ENCODE measurements at regions not wholly inside any gene's neighbourhood (a gene's known extent, or its start where the extent isn't known, plus 50 kb on each side); places are given as distances from the start of the nearest gene placed in this dataset.

DNA sequence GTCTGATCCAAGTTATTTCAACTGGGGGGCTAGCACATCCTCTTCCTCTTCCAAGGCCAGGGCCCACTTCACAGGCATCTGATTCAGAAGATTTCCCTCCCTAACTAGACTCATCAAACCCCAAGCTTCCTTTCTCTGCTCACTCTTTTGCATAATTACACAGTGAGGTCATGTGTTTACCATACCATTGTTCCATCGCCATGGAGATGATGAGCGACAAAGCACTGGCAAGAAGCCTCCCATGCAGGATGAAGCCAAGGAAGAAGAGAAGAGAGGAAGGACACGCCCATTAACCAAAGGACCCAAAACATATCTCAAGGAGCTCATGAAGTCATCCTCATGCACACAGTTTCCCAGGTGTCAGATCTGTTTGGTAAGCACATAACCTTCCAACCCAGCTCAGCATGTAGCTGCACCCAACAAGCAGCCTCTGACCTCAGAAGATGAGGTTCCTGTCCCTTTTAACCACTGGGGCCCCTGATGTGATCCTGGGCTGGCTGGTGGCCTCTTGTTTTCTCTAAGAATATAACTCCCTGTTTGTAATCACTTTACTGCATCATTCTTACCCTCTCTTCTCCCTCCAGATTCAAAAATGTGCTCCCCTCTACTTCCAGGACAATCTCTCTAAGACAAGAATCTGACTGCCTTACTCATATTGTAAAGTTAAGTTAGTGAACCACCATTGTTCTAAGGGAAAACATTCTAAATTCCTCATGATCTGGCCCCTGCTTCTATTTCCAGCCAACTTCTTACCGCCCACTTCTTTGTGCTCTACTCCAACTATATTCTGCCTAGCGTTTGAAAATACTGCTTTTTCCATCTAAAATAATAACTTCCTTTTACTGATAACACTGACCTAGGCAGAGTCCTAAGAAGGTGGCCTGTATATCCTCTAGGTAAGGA lies 190.1 kb downstream of the TTC32 start:
- no peaks in the 10 kb centered on the region for H3K27me3 ChIP-seq (ENCODE audit: control insufficient read depth, insufficient read depth, low read length)
- H3K4me2 ChIP-seq (ENCODE audit: low read length): no peak overlapping the region
- no peaks in the 10 kb centered on the region for H3K36me3 ChIP-seq (ENCODE audit: insufficient read depth, low read length)
- H3K9me3 ChIP-seq (replicated peaks; ENCODE audit: low read length): no peaks in the 10 kb centered on the region
- no peak overlapping the region for H3K4me3 ChIP-seq (ENCODE audit: low read length)
- H3K4me1 ChIP-seq (ENCODE audit: control insufficient read depth, insufficient read depth, low read length): peaks cover 12% of the 10 kb centered on the region
- peak overlapping the region; percentile 33 for H3K9ac ChIP-seq (ENCODE audit: low read depth, low read length)

DNA sequence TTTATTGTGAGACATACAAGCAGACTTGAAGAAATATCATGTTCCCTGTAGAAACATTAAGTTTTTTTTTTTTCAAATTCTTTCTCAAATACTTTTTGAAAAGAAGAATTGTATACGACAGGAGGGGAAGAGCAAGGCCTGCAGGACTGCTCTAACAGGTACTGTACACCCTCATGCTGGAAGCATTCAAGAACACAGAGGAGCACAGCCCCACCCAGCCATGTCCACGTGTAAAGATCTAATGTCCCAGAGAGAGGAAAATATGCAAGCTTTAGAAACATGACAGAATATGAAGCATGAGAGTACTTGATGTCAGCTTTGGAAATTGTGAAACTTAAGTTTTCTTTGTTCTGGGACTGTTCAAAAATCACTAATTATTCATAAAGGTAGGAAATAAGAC lies 191.6 kb downstream of the TTC32 start:
- no peak overlapping the region for H3K4me3 ChIP-seq (ENCODE audit: low read length)
- H3K4me2 ChIP-seq (ENCODE audit: low read length): no peak overlapping the region
- no peaks in the 10 kb centered on the region for H3K36me3 ChIP-seq (ENCODE audit: insufficient read depth, low read length)
- no peaks in the 10 kb centered on the region for H3K27me3 ChIP-seq (ENCODE audit: control insufficient read depth, insufficient read depth, low read length)
- peaks cover 12% of the 10 kb centered on the region for H3K4me1 ChIP-seq (ENCODE audit: control insufficient read depth, insufficient read depth, low read length)
- H3K9ac ChIP-seq (ENCODE audit: low read depth, low read length): no peak overlapping the region
- H3K9me3 ChIP-seq (replicated peaks; ENCODE audit: low read length): no peaks in the 10 kb centered on the region

DNA sequence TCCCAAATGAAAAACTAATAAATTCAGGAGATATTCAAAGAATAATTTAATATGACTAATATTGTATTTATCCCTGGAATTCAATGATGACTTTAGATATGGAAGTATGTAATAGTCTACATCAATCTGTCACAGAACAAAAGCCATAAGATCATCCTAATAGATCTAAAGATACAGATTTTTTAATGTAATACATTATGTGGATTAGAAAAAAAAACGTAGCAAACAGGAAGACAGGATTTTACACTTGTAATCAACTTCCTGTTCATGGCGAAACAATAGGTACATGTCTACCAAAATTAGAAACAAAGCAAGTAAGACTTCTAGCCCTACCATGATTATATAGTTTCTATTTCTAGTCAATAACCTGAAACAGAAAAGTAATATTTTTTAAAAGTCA lies 192.2 kb downstream of the TTC32 start:
- Histone ChIP-seq H3K9ac (ENCODE audit: low read depth, low read length) (no peak overlapping the region), H3K4me2 (ENCODE audit: low read length) (no peak overlapping the region), H3K9me3 (replicated peaks; ENCODE audit: low read length) (no peaks in the 10 kb centered on the region), H3K4me1 (ENCODE audit: control insufficient read depth, insufficient read depth, low read length) (peaks cover 12% of the 10 kb centered on the region), H3K4me3 (ENCODE audit: low read length) (no peak overlapping the region), H3K27me3 (ENCODE audit: control insufficient read depth, insufficient read depth, low read length) (no peaks in the 10 kb centered on the region), H3K36me3 (ENCODE audit: insufficient read depth, low read length) (no peaks in the 10 kb centered on the region)

DNA sequence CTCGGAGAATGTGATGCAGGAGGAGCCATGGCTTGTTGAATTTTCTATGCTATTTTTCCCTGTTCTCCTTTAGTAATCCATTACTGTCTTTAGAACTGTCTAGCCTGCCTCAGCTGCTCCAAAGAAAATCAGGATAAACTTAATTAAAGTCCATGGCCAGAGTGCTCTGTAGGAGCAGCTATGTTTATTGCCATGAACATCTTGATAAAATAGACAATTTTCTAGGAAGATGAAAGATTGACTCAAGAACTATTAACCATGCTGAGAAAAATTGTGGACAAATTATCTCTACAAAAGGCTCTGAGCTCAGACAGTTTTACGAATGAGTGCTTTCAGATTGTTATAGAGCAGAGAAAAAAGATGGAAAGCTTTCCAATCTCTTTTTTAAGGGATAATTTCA lies 193.0 kb downstream of the TTC32 start:
- Histone ChIP-seq H3K4me1 (ENCODE audit: control insufficient read depth, insufficient read depth, low read length) (peaks cover 16% of the 10 kb centered on the region), H3K4me3 (ENCODE audit: low read length) (no peak overlapping the region), H3K9me3 (replicated peaks; ENCODE audit: low read length) (no peaks in the 10 kb centered on the region), H3K9ac (ENCODE audit: low read depth, low read length) (no peak overlapping the region), H3K4me2 (ENCODE audit: low read length) (no peak overlapping the region), H3K36me3 (ENCODE audit: insufficient read depth, low read length) (no peaks in the 10 kb centered on the region), H3K27me3 (ENCODE audit: control insufficient read depth, insufficient read depth, low read length) (no peaks in the 10 kb centered on the region)

DNA sequence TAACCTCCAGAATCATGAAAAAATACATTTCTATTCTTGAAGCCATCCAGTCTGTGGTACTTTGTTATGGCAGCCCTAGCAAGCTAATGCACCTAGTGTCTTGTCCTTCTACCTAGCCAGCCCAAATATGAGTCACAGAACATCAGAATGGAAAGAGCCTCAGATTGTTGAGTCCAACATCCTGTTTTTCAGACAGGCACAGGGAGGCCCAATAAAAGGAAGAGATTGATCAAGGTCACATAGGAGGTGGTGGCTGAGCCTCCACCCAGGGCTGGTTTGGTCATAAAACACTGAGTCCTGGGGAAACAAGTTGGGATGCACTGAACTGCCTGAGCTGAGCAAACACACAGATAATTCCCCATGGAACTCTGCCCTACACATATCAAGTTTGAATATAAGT lies 195.5 kb downstream of the TTC32 start:
- H3K4me2 ChIP-seq (ENCODE audit: low read length): no peak overlapping the region
- no peaks in the 10 kb centered on the region for H3K9me3 ChIP-seq (replicated peaks; ENCODE audit: low read length)
- no peak overlapping the region for H3K4me3 ChIP-seq (ENCODE audit: low read length)
- H3K9ac ChIP-seq (ENCODE audit: low read depth, low read length): no peak overlapping the region
- no peaks in the 10 kb centered on the region for H3K36me3 ChIP-seq (ENCODE audit: insufficient read depth, low read length)
- peaks cover 23% of the 10 kb centered on the region for H3K4me1 ChIP-seq (ENCODE audit: control insufficient read depth, insufficient read depth, low read length)
- H3K27me3 ChIP-seq (ENCODE audit: control insufficient read depth, insufficient read depth, low read length): no peaks in the 10 kb centered on the region

DNA sequence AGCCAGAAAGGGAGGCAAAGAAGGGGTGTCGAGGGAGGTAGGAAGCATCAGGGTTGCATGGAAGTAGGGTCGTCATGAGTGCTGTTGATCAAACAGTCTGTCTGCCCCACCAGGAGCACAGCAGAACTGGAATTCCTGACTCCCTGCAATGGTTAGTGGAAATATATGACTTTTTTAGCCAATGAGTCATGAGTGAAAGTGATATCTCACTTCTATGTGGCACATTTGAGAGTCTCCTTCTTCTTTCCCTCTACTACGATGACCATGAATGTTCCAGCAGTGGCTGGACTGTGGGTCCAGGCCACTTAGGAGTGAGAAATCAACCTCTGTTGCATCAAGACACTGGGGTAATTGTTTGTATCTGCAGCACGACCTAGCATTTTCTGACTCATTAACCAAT lies 199.5 kb downstream of the TTC32 start:
- no peak overlapping the region for H3K4me3 ChIP-seq (ENCODE audit: low read length)
- no peaks in the 10 kb centered on the region for H3K36me3 ChIP-seq (ENCODE audit: insufficient read depth, low read length)
- no peak overlapping the region for H3K9ac ChIP-seq (ENCODE audit: low read depth, low read length)
- H3K4me2 ChIP-seq (ENCODE audit: low read length): no peak overlapping the region
- no peaks in the 10 kb centered on the region for H3K27me3 ChIP-seq (ENCODE audit: control insufficient read depth, insufficient read depth, low read length)
- H3K4me1 ChIP-seq (ENCODE audit: control insufficient read depth, insufficient read depth, low read length): peaks cover 27% of the 10 kb centered on the region
- H3K9me3 ChIP-seq (replicated peaks; ENCODE audit: low read length): no peaks in the 10 kb centered on the region

DNA sequence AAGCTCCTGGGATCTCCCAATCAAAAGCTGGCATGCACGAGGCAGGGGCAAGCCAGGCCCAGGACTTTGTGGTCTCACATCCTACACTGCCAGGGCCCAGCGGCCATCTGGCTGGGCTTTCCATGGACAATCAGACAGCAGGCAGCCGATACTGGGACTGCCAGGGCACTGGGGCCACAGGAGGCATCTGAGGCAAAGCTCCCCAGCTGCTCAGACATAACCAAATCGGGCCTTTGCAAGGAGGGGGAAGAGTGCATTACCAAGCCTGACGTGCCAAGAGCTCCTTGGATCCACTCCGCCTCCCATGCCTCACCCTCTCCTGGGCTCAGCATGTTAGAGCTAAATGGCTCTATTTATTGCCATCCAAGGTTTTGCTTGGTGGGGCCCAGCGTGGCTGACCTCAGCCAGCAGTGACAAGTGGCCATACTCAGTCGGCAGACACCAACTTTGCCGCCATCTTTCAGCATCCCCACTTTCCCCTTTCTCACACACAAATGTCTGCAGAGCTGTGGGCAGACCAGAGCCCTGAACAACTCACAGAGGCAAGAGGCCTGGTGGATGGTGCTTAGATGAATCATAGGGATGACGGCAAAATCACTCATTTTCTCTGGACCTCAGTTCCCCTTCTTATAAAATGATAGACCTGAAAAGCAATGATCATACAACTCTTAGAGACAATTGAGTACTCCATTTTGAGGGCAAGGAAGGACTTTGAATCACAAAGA lies 200.8 kb downstream of the TTC32 start:
- Histone ChIP-seq H3K36me3 (ENCODE audit: insufficient read depth, low read length) (no peaks in the 10 kb centered on the region), H3K27me3 (ENCODE audit: control insufficient read depth, insufficient read depth, low read length) (no peaks in the 10 kb centered on the region), H3K4me2 (ENCODE audit: low read length) (peak overlapping the region; percentile 10), H3K4me1 (ENCODE audit: control insufficient read depth, insufficient read depth, low read length) (peaks cover 27% of the 10 kb centered on the region), H3K4me3 (ENCODE audit: low read length) (no peak overlapping the region), H3K9me3 (replicated peaks; ENCODE audit: low read length) (no peaks in the 10 kb centered on the region), H3K9ac (ENCODE audit: low read depth, low read length) (no peak overlapping the region)

DNA sequence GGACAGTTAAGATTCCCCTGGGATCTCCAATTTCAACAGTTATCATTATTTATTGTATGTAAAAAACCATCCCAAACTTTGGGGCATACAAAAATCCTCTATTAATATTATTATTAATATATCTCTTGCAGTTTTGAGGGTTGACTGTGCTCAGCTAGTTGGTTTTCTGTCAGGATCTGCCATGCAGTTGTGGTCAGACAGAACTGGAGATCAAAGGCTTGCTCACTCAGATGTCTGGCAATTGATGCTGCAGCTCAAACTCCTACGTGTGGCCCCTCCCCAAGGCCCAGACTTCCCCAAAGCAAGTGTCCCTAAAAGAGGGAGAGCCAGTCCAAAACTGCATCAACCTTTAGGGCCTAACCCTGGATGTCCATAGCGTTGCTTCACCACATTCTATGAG lies 204.7 kb downstream of the TTC32 start:
- H3K4me2 ChIP-seq (ENCODE audit: low read length): no peak overlapping the region
- no peak overlapping the region for H3K9ac ChIP-seq (ENCODE audit: low read depth, low read length)
- H3K27me3 ChIP-seq (ENCODE audit: control insufficient read depth, insufficient read depth, low read length): no peaks in the 10 kb centered on the region
- H3K9me3 ChIP-seq (replicated peaks; ENCODE audit: low read length): no peaks in the 10 kb centered on the region
- no peak overlapping the region for H3K4me3 ChIP-seq (ENCODE audit: low read length)
- H3K36me3 ChIP-seq (ENCODE audit: insufficient read depth, low read length): no peaks in the 10 kb centered on the region
- peaks cover 18% of the 10 kb centered on the region for H3K4me1 ChIP-seq (ENCODE audit: control insufficient read depth, insufficient read depth, low read length)

DNA sequence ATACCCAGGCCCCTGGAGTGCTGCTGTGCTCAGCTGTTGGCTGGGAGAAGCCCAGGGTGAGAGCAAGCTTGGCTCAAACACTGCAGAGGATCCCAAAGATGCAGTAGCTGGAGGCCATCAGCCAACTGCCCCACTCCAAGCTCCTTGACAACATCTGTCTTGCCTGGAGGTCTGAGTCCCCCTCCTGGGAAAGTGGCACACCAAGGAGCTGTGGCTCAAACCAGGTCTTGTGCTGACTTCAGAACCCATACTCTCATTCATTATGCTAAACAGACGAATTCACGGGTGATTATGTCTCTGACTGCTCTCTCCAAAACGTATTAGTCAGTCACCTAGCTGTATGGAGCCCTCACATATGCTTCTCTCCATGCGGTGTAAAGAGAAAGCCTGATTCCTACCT lies 206.1 kb downstream of the TTC32 start:
- Histone ChIP-seq H3K4me2 (ENCODE audit: low read length) (no peak overlapping the region), H3K9ac (ENCODE audit: low read depth, low read length) (no peak overlapping the region), H3K36me3 (ENCODE audit: insufficient read depth, low read length) (no peaks in the 10 kb centered on the region), H3K27me3 (ENCODE audit: control insufficient read depth, insufficient read depth, low read length) (peaks cover 6% of the 10 kb centered on the region), H3K4me1 (ENCODE audit: control insufficient read depth, insufficient read depth, low read length) (peaks cover 3% of the 10 kb centered on the region), H3K9me3 (replicated peaks; ENCODE audit: low read length) (no peaks in the 10 kb centered on the region), H3K4me3 (ENCODE audit: low read length) (no peak overlapping the region)

DNA sequence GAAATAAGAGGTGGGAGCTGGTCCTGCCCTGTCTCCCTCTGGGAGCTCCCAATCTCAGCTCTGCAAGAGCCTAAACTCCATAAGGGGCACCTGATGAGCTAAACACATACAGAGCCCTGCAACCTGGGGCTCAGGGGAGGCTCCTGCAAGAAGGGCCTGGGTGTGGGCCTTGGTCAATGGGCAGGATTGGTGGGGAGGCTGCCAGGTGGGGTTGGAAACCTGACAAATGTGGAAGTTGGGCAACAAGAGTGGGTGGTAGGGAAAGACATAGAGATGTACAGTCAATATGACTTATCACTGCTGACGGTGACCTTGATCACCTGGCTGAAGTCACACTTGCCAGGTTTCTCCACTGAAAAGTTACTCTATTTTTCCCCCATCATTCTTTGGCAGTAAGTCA lies 209.9 kb downstream of the TTC32 start:
- Histone ChIP-seq H3K27me3 (ENCODE audit: control insufficient read depth, insufficient read depth, low read length) (peaks cover 8% of the 10 kb centered on the region), H3K4me3 (ENCODE audit: low read length) (no peak overlapping the region), H3K4me2 (ENCODE audit: low read length) (no peak overlapping the region), H3K4me1 (ENCODE audit: control insufficient read depth, insufficient read depth, low read length) (no peaks in the 10 kb centered on the region), H3K9me3 (replicated peaks; ENCODE audit: low read length) (no peaks in the 10 kb centered on the region), H3K36me3 (ENCODE audit: insufficient read depth, low read length) (no peaks in the 10 kb centered on the region), H3K9ac (ENCODE audit: low read depth, low read length) (no peak overlapping the region)

DNA sequence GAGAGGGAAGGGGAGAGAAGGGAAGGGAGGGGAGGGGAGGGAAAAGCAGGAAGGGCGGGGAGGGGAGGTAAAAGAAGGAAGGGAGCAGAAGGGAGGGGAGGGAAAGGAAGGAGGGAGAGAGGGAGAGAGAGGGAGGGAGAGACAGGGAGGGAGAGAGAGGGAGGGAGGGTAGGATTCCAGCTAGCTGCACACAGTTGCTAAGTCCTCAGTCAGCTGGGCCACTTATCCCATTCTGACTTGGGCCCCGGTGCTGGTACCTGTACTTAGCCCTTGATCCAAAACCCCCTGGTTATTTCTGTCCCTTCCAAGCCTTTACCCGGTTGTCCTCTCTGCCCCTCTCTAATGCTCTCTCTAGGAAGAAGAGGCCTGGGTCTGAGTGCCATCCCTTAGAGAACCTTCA lies 211.4 kb downstream of the TTC32 start:
- no peaks in the 10 kb centered on the region for H3K36me3 ChIP-seq (ENCODE audit: insufficient read depth, low read length)
- H3K4me1 ChIP-seq (ENCODE audit: control insufficient read depth, insufficient read depth, low read length): no peaks in the 10 kb centered on the region
- no peak overlapping the region for H3K9ac ChIP-seq (ENCODE audit: low read depth, low read length)
- H3K4me3 ChIP-seq (ENCODE audit: low read length): no peak overlapping the region
- H3K9me3 ChIP-seq (replicated peaks; ENCODE audit: low read length): no peaks in the 10 kb centered on the region
- peaks cover 8% of the 10 kb centered on the region for H3K27me3 ChIP-seq (ENCODE audit: control insufficient read depth, insufficient read depth, low read length)
- no peak overlapping the region for H3K4me2 ChIP-seq (ENCODE audit: low read length)

All from skeletal muscle satellite cell (primary cell).